ENCODE measurements at regions not wholly inside any gene's neighbourhood (a gene's known extent, or its start where the extent isn't known, plus 50 kb on each side); places are given as distances from the start of the nearest gene placed in this dataset.

- Histone ChIP-seq H3K79me2 (ENCODE audit: insufficient read depth, low read length) (no peaks in the 10 kb centered on the region), H4K20me1 (ENCODE audit: insufficient read depth, low read length) (no peaks in the 10 kb centered on the region), H3K9me2 (ENCODE audit: low read depth, low read length) (no peaks in the 10 kb centered on the region), H3K4me1 (ENCODE audit: insufficient read depth, low read length, severe bottlenecking) (peaks cover 27% of the 10 kb centered on the region), H3K27me3 (ENCODE audit: insufficient read depth, low read length) (no peaks in the 10 kb centered on the region), H2AFZ (ENCODE audit: low read length) (no peak overlapping the region), H3K36me3 (ENCODE audit: insufficient read depth, low read length) (0 out of 2 replicates have a peak, but pooled peaks cover under 1% of the 10 kb centered on the region), H3K27ac (ENCODE audit: low read depth, low read length, poor library complexity, severe bottlenecking) (no peak overlapping the region), H3K9me3 (ENCODE audit: low read length) (no peaks in the 10 kb centered on the region), H3F3A (ENCODE audit: insufficient read depth, low read length) (no peaks in the 10 kb centered on the region), H3K4me3 (ENCODE audit: low read depth, low read length, poor library complexity, severe bottlenecking) (no peak overlapping the region), H3K9ac (ENCODE audit: low read length) (no peak overlapping the region), H3K4me2 (ENCODE audit: low read length) (no peak overlapping the region)
- TF ChIP-seq CTCF (IDR thresholded peaks at IDR 0.05; ENCODE audit: low read length), result no peak
- no peak for TF ChIP-seq EZH2 (IDR thresholded peaks at IDR 0.05; ENCODE audit: borderline replicate concordance, low read length)
These were observed 103.4 kb upstream of the NEDD9 start for GRCh38 chr6:11335826-11336225.

DNA sequence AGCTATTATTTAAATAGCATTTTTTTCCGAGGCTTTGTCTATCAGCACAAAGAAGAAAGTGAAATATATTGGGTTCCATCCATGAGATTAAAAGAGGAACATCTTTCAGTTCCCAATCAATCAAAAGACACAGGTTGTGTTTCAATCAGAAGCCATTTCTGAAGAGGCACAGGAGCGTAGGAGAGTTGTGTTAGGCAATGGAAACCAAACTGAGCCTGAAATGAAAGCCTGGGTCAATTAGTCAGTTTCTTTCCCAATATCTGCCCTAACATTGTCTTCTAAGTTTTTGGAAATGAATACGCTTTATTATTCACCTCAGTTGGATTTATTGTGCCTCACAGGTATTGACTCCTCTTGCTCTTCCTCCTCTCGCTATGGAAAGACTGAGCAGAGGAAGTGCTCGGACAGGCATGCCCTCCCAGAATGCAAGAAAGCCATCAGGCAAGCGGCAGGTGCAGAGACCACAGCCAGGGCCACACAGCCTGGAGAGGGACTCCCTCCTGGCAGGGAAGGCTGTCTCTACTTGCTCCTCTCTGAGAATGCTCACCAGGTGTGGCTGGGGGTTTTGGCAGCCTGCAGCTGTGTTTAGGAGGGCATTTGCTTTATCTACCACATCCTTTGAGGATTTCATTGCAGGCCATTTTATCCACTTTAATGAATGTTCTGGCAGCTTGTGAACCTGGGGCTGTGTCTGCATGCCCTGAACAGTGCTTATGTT, 100.8 kb upstream of the NEDD9 start:
- peaks cover 35% of the 10 kb centered on the region for H3K4me1 ChIP-seq (ENCODE audit: insufficient read depth, low read length, severe bottlenecking)
- H3K79me2 ChIP-seq (ENCODE audit: insufficient read depth, low read length), result no peaks in the 10 kb centered on the region
- H4K20me1 ChIP-seq (ENCODE audit: insufficient read depth, low read length), result no peaks in the 10 kb centered on the region
- TF ChIP-seq EZH2 (IDR thresholded peaks at IDR 0.05; ENCODE audit: borderline replicate concordance, low read length) (no peak), CTCF (IDR thresholded peaks at IDR 0.05; ENCODE audit: low read length) (no peak)
- H3K4me2 ChIP-seq (ENCODE audit: low read length), result no peak overlapping the region
- no peak overlapping the region for H3K4me3 ChIP-seq (ENCODE audit: low read depth, low read length, poor library complexity, severe bottlenecking)
- H3K9ac ChIP-seq (ENCODE audit: low read length), result no peak overlapping the region
- no peaks in the 10 kb centered on the region for H3F3A ChIP-seq (ENCODE audit: insufficient read depth, low read length)
- no peaks in the 10 kb centered on the region for H3K36me3 ChIP-seq (ENCODE audit: insufficient read depth, low read length)
- peak overlapping the region; percentile 10 for H3K27ac ChIP-seq (ENCODE audit: low read depth, low read length, poor library complexity, severe bottlenecking)
- H3K9me2 ChIP-seq (ENCODE audit: low read depth, low read length), result no peaks in the 10 kb centered on the region
- no peaks in the 10 kb centered on the region for H3K27me3 ChIP-seq (ENCODE audit: insufficient read depth, low read length)
- H2AFZ ChIP-seq (ENCODE audit: low read length), result no peak overlapping the region
- H3K9me3 ChIP-seq (ENCODE audit: low read length), result no peaks in the 10 kb centered on the region

DNA sequence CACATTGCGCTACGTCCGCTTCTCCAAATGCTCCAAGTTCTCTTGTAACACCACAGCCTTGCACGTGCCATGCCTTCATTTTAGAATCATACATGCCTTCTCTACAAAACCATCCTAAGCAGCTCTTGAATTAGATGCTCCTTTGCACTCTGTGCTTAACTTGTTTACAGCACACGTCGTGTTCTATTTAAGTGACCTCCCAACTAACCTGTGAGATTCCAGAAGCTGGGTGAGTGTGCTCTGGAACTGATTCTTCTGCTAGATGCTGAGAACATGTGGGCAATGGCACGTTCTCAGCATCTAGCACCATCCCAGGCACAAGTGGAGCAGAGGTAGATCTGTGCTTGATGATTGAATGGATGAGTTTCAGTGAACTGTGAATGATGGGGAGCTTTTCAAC, 100.0 kb upstream of the NEDD9 start:
- H3K27me3 ChIP-seq (ENCODE audit: insufficient read depth, low read length), result no peaks in the 10 kb centered on the region
- no peaks in the 10 kb centered on the region for H3K9me3 ChIP-seq (ENCODE audit: low read length)
- no peak overlapping the region for H3K27ac ChIP-seq (ENCODE audit: low read depth, low read length, poor library complexity, severe bottlenecking)
- H3K4me2 ChIP-seq (ENCODE audit: low read length), result no peak overlapping the region
- no peaks in the 10 kb centered on the region for H3F3A ChIP-seq (ENCODE audit: insufficient read depth, low read length)
- no peaks in the 10 kb centered on the region for H3K9me2 ChIP-seq (ENCODE audit: low read depth, low read length)
- no peak overlapping the region for H3K9ac ChIP-seq (ENCODE audit: low read length)
- no peaks in the 10 kb centered on the region for H3K79me2 ChIP-seq (ENCODE audit: insufficient read depth, low read length)
- TF ChIP-seq CTCF (IDR thresholded peaks at IDR 0.05; ENCODE audit: low read length) (no peak), EZH2 (IDR thresholded peaks at IDR 0.05; ENCODE audit: borderline replicate concordance, low read length) (no peak)
- no peak overlapping the region for H3K4me3 ChIP-seq (ENCODE audit: low read depth, low read length, poor library complexity, severe bottlenecking)
- no peaks in the 10 kb centered on the region for H3K36me3 ChIP-seq (ENCODE audit: insufficient read depth, low read length)
- peaks cover 35% of the 10 kb centered on the region for H3K4me1 ChIP-seq (ENCODE audit: insufficient read depth, low read length, severe bottlenecking)
- H4K20me1 ChIP-seq (ENCODE audit: insufficient read depth, low read length), result no peaks in the 10 kb centered on the region
- H2AFZ ChIP-seq (ENCODE audit: low read length), result no peak overlapping the region
